ENCODE measurements at regions not wholly inside any gene's neighbourhood (a gene's known extent, or its start where the extent isn't known, plus 50 kb on each side); places are given as distances from the start of the nearest gene placed in this dataset.

DNA sequence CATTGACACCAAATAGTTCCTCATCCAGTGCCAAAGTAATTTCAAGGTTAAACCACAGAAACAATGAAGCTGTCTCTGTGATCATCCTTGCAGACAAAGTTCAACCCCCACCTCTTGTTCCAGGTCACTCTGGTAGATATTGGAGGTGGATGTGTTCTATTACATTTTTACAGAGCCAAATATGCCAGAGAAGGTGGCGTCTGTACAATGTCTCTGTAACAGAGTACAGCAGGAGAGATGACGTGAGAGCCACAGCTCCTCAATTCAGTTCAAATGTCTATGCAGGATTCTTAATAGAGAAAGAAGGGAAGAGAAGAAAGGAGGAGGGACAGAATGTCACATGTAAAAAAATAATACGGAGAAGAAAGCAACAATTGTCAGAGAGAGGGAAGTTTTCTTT lies 268.3 kb upstream of the OR4E1 start:
- no peak for DNase-seq

DNA sequence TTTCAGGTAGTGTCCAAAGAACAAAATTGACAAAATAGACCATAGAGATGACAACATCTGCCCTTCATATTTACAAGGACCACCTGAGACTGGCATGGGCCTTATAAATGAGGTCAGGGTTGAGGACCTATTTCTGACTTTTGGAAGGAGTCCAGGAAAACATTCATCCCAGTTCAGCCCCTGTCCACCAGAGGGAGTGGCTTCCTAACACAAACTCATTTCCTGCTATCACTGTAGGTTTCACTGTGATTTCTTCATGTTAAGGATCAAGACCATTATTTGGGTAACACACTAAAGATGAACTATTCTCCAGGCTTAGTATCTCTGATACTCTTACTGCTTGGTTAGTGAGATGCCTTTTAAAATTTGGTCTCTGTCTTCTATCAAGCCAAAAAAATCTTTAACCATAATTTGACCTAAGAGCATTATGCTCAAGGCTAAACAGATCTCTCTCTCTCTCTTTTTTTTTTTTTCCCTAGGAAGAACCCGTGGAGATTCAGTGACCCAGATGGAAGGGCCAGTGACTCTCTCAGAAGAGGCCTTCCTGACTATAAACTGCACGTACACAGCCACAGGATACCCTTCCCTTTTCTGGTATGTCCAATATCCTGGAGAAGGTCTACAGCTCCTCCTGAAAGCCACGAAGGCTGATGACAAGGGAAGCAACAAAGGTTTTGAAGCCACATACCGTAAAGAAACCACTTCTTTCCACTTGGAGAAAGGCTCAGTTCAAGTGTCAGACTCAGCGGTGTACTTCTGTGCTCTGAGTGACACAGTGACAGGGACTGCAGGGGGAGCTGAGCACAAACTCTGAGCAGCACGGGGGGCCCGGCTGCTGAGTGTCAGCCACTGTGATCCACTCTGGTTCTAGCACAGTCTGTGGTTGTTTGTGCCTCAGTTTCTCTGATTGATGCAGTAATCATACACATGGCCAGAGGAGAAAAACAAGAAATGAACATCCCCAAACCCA lies 267.6 kb upstream of the OR4E1 start:
- peak; percentile 18 for DNase-seq

DNA sequence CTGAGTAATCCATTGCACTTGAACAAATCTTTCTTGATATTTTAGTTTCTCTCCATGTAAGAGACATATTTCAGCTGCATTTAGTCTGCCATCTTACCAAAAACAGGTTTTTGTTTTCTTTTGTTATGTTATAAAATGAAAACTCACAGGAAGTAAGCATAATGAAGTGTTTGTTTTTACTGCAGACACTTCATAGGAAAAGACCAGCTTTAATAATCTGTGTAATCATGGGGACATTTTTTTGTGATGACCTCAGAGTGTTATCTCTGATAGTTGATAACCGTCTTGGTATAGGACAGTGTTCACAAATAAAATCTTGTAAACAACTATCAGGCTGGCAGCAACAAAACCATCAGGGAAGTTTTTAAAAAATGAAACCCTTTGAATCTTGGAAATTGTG lies 266.2 kb upstream of the OR4E1 start:
- DNase-seq: no peak

DNA sequence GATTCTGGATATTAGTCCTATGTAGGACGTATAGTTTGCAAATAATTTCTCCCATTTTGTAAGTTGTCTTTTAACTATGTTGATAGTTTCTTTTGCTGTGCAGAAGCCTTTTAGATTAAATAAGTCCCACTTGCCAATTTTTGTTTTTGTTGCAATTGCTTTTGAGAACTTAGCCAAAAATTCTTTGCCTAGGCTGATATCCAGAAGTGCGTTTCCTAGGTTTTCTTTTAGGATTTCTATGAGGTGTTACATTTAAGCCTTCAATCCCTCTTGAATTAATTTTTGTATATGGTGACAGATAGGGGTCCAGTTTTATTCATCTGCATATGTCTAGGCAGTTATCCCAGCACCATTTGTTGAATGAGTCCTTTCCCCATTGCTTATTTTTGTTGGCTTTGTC lies 264.4 kb upstream of the OR4E1 start:
- DNase-seq: no peak

DNA sequence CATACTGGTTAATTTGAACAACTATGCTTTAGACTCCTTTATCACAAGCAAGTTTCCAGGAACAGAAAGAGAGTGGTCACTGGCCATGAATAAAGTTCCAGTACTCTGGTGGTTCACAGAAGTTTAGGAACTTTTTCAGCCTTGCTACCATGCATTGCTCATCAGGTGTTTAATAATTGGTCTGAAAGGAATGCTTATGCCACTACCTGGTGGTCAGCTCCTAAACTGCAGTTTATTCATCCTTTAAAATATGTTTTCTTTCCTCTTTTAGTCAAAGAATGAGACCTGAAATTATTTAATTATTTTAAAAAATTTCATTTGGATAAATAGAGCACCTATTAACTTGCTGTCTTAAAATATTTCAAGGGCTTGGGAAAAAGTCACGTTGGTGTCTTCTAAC lies 260.1 kb upstream of the OR4E1 start:
- no peak for DNase-seq

DNA sequence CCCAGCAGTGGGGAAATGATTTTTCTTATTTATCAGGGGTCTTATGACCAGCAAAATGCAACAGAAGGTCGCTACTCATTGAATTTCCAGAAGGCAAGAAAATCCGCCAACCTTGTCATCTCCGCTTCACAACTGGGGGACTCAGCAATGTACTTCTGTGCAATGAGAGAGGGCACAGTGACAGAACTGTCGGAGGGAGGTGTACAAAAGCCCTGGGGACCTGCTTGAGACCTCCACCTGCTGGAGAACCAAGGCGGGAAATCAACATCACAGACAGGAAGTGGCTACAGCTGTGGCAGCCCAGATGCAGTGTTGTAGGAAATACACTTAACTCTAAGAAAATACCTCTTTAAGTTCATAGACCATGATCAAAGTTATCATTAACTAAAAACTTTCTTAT lies 250.9 kb upstream of the OR4E1 start:
- DNase-seq: peak; percentile 48

DNA sequence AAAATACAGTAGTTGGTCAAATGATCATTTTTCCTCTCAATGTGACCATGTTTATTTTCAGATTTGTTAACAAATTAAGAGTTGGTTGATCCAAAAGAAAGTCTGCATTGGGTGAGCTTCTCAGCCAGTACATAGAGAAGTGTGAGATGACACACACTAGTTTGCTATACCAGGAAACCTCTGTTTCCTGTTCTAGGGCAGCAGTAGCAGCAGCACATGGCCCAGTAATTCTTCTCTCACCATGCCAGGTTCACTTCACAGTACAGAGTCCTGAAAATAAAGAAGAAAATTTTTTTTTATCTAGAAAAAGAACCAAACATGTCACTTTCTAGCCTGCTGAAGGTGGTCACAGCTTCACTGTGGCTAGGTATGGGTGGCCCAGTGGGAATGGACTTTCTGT lies 250.2 kb upstream of the OR4E1 start:
- peak; percentile 12 for DNase-seq

DNA sequence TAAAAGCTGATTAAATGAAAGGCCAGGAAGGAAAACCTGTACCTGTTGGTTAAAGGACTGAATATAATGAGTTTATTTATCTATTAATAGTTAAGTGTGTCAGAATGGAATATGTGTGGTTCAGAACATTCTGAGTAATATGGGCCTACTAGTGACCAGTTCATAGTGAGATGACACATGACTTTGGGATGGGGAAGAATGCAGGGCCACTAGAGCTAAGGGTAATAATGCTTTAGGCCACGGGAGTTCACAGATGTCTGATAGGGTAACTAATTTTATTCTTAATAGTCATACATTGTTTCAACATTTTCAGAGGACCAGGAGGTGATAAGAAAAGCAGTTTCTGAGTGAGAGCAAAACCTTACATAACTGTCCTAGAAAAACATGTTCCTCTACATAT lies 247.8 kb upstream of the OR4E1 start:
- no peak for DNase-seq

DNA sequence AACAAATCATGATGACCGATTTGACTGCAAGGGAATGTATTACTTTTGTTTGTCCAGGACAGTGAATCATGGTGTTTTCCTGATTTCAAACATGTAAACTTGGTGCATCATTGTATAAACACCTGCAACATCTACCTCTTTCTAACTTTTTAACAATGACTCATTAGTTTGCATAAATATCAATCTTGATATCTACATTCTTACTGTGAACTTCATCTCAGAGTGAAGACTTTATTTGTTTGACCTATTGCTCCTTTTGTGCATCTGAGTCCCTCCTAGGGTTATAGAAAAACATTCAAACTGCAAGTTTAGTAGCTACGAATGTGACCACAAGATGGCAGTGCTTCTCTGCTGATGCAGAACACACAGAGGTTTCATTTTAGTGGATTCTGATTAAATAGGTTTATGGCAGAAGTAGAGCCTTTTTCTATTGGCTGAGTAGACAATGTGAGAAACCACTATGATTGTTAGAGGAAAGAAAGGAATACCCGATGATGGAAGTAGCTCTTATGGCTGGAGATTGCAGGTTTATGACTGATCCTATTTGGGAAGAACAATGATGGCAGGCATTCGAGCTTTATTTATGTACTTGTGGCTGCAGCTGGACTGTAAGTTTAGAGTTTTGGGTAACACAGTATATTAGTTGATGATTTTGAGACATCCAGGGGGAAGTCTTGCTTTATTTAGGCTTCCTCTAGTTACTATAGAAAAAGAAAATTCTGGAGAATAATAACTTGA lies 244.2 kb upstream of the OR4E1 start:
- DNase-seq: peak; percentile 53

DNA sequence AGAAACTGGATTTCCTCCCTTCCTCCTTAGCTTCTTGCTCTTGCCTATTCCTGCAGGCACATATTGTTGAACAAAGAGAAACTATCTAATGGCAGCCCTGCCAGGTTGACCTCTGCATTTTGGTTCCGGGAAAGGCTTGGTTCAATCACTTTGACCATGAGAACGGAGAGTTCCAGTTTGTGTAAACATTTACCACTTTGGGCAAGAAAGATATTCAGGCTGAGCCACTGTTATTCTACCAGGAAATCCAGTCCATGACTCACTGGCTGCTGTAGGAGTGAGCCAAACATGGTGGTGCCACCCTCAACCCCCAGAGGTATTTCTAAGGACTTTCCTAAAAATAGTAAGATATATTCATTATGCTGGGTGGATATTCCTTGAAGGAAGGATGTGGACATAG lies 242.2 kb upstream of the OR4E1 start:
- no peak for DNase-seq

DNA sequence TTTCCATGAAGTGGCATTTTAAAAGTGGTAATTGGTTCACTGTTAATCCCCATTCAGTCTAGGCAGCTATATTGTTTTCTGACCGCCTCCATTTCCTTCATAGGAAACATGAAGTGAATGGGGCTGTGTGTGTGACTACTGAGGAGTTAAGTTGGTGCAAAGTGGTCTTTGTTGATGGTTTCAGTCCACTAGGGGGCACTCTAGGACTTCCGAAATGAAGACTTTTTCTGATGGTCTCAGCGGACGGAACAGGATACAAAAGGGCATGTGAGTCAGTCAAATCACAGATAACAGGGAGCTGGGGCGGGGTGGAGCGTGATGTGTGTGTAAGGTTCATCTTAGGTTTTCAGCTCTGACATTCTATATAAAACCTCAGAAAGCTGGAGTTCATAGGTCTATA lies 240.1 kb upstream of the OR4E1 start:
- peak; percentile 71 for DNase-seq

DNA sequence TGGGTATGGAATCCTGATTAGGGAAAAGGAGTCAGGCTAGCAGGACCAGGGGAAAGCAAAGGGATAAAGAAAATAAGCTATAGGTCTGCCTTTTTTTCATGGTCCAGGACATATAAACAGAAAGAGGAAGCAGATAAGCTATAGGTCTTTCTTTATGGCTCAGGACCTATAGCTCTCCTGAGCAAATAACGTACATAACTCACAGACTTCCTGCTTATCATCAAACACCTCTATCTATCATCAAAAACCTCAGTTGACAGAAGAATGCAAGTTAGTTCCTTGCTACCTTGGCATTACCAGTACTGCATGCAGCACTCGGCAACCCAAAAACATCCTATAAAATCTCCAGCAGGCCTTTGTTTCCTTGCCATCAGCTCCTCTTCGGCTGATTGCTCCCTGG lies 238.7 kb upstream of the OR4E1 start:
- DNase-seq: no peak

DNA sequence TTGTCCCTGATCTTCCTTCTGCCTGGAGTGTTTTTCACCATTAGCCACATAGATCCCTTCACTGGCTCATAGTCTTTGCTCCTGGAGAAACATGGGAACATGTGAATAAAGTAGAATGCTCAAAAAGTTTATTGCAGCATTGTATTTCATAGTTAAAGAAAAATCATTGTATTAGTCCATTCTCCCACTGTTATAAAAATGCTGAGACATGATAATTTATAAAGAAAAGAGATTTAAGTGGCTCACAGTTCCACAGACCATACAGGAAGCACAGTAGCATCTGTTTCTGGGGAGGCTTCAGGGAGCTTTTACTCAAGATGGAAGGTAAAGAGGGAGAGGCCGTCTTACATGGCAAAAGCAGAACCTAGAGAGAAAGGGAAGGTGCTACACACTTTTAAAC lies 238.3 kb upstream of the OR4E1 start:
- no peak for DNase-seq

DNA sequence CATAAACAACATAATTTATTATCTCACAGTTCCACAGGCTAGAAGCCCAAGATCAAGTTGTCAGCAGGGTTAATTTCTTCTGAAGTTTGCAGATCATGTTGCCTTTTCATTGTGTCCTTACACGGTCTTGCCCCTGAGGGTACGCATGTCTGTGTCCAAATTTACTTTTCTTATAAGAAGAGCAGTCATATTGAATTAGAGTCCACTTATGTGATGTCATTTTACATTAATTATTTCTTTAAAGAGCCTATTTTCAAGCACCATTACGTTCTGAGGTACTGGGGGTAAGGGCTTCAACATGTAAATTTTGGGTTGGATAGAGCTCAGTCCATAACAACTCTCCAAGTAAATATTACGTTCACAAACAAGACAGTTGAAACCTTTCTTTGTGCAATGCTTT lies 236.6 kb upstream of the OR4E1 start:
- no peak for DNase-seq

DNA sequence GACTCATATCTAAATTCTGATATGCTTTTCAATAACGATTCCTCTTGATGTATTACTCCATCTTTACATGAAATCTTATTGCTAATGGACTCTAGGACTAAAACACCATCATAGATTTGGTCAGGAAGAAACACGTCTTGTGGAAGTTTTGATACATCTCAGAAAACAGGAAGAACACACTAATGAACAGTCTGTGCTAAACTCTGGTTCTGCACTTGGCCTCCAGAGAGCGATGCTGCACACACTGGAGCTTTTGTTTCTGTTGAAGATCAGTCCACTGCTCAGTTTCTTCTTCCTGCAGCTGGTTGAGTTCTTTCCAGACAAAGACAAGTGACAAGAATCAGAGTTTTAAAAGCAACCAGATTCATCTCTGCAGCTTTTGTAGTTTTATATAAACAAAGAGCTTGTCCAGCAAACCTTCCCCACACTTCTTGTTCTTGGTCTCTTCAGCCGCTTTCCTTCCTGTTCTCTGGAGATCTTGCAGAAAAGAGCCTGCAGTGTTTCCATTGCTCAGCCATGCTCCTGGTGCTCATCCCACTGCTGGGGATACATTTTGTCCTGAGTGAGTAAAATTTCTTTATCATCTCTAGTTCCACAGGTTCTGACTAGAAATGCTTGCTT lies 229.1 kb upstream of the OR4E1 start:
- peak; percentile 43 for DNase-seq

DNA sequence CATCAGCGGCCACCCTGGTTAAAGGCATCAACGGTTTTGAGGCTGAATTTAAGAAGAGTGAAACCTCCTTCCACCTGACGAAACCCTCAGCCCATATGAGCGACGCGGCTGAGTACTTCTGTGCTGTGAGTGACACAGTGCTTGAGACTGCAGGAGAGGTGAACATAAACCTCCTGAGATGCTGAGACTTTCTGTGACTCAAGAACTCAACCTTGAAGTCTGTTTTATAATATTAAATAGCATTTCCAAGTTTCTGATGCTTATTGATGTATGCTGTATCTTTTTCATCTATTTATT lies 221.2 kb upstream of the OR4E1 start:
- peak; percentile 18 for DNase-seq

DNA sequence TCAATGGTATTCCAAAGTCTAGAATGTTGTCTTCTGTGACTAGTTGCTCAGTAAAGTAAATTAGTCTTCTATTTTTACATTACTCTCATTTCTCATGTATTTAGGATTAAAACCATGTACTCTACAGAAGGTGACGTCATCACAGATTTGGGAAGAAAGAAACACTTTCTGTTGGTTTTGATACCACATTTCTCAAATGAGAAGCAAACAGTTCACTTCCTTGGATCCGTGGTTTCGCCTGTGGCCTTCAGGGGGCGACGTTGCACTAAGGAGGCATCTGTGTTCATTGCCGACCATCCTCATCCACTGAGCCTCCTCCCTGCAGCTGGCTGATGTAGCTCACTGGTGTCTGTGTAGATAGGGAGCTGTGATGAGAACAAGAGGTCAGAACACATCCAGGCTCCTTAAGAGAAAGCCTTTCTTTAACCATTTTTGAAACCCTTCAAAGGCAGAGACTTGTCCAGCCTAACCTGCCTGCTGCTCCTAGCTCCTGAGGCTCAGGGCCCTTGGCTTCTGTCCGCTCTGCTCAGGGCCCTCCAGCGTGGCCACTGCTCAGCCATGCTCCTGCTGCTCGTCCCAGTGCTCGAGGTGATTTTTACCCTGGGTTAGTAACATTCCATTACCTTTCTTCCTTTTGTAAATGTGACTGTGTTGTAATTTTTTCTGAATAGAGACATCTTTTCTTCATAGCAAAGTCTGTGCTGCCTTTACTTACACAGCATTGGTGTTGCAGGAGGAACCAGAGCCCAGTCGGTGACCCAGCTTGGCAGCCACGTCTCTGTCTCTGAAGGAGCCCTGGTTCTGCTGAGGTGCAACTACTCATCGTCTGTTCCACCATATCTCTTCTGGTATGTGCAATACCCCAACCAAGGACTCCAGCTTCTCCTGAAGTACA lies 220.6 kb upstream of the OR4E1 start:
- DNase-seq: peak; percentile 55

DNA sequence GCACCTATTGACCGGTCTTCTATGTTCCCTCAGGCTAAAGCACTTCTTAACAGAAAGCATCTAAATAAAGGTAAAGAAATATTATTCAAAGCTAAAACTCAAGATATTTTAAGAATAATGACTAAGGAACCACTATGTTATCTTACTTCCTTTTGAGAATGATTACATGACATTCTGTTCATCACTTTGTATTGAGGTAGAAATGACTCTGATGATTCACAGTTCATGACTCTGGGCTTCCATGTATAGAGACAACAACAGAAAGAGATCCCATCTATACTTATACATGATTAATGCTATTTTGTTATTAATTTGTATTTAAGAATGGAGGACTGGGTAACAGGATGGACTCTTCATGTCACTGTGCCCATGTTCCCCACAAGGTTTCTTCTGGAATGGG lies 218.3 kb upstream of the OR4E1 start:
- no peak for DNase-seq

DNA sequence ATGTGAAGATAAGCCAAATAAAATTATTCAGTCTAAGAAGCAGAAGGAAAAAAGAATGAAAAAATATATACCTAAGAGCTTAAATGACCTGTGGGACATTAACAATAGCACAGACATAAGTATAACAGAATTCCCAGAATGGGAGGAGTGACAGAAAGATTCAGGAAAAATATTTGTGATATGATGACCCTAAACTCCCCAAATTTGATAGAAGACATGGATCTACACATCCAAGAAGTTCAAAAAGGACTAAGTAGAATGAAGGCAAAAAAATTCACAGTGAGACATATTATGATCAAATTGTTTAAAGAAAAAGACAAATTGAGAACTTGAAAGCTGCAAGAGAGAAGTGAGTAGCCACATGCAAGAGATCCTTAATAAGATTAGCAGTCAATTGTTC lies 211.4 kb upstream of the OR4E1 start:
- no peak for DNase-seq

DNA sequence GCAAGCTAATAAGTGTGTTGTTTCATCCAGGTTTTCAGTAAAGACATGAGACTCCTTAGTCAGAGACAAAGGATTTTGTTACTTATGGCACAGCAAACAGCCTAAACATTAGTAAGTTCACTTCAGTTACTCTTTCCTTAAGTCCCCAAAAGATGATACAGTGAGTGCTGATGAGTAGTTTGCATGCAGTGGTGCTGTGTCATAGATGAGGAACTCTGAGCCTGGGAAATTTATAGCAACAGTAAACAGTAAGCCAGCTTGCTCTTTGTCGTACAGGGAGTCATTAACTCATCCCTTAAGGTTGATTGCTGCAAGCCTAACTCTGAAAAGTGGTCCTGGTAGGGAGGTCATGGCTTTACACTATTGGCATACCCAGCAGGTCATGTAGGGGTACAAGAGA lies 208.6 kb upstream of the OR4E1 start:
- DNase-seq: no peak

DNA sequence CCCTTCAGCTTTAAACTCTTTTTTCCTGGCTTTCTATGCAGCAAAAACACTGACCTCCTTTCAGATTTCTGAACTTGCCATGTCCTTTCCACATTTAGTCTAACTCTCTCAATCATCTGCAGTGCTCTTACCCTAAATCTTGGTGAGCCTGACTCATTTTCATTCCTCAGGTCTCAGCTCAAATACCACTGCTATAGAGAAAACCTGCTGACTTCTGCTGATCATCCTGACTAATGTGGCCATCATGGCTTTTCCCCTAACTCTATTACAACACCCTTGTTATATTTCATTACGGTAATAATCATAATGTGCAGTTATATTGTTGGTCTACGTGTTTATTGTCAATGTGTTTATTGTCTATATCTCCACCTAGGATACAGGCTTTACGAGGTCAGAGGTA lies 207.3 kb upstream of the OR4E1 start:
- no peak for DNase-seq

DNA sequence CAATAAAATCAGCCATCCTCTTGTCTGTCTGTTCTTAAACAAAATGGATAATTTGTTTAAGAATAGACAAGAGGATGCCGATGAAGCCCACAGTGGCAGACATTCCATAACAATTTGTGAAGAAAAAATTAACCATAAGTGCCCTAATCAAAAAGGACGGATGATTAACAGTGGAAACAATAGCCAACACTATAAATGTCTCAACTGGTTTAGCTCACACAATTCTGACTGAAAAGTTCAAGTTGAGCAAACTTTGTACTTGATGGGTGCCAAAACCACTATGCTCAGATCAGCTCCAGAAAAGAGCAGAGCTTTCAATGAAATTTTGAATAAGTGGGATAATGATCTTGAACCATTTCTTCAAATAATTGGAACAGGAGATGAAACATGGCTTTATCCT lies 202.2 kb upstream of the OR4E1 start:
- DNase-seq: no peak

DNA sequence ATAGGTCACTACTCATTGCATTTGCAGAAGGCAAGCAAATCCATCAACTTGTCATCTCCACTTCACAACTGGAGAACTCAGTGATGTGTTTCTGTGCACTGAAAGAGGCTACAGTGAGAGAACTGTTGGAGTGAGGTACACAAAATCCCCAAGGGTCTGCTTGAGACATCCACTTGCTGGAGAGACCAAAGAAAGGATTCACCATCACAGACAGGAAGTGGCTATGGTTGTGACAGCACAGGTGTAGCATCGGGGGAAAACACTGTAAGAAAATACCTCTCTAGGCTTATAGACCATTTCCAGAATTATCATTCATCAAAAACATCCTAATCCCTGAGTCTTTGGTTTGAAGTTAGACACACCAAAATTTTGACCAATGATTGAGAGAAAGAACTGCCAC lies 201.3 kb upstream of the OR4E1 start:
- no peak for DNase-seq
